B cell (primary cell): ENCODE measurements at regions not wholly inside any gene's neighbourhood (a gene's known extent, or its start where the extent isn't known, plus 50 kb on each side); places are given as distances from the start of the nearest gene placed in this dataset.

Source experiments
- ATAC-seq: fragments of 200-7000 bp; cut with Tn5 transposase; one replicate; pipeline ENCODE4 v1.10.0; 2021; ENCODE audit warnings: low read depth, mild to moderate bottlenecking, moderate number of reproducible peaks, moderate library complexity
- CTCF ChIA-PET: fragments of 350-600 bp; sonication (Branson Sonifier 250); formaldehyde crosslinking; loops from one replicate; lab custom pipeline; 2021; ENCODE audit warnings: antibody characterized with exemption, inconsistent platforms; lab: Charles Lee
- POLR2A ChIA-PET: fragments of 350-600 bp; sonication (Branson Sonifier 250); formaldehyde crosslinking; loops from one replicate; lab custom pipeline; 2021; ENCODE audit warnings: antibody characterized with exemption; lab: Charles Lee
- DNase-seq: peaks from one replicate; pipeline ENCODE4 v3.0.0; 2013
- H2AFZ ChIP-seq: 2 replicates; pipeline ENCODE4 v1.6.1; 2012; ENCODE audit warnings: mild to moderate bottlenecking, low read depth, low read length; ENCODE audit not compliant: insufficient read depth, poor library complexity, severe bottlenecking
- H3K27ac ChIP-seq, 2 donors: 1 replicate in 1 of 2; 2 replicates in 1 of 2; pipeline ENCODE4 v1.5.1; 2012 to 2013; ENCODE audit warnings: low read length in 2 of 2, mild to moderate bottlenecking in 2 of 2, moderate library complexity in 1 of 2
- H3K27me3 ChIP-seq, 4 experiments: fragments of 200-600 bp in 1 of 4; sonication (generic) in 1 of 4; replicated peaks in 1 of 4; 1 replicate in 2 of 4; 2 replicates in 2 of 4; pipeline versions ENCODE4 v1.6.1 to v1.7.0; 2013 to 2016; ENCODE audit warnings: low read length in 3 of 4, mild to moderate bottlenecking in 2 of 4, mixed read lengths in 1 of 4, moderate library complexity in 1 of 4; ENCODE audit not compliant: insufficient read depth in 4 of 4, control insufficient read depth in 3 of 4; ENCODE audit errors: control extremely low read depth in 1 of 4
- H3K36me3 ChIP-seq, 2 experiments: replicated peaks in 1 of 2; 1 replicate in 1 of 2; 2 replicates in 1 of 2; pipeline versions ENCODE4 v1.6.1 to v1.7.1; 2013; ENCODE audit warnings: low read length in 1 of 2; ENCODE audit not compliant: insufficient read depth in 2 of 2, control insufficient read depth in 1 of 2; ENCODE audit errors: control extremely low read depth in 1 of 2, extremely low read depth in 1 of 2
- H3K4me1 ChIP-seq, 2 donors: fragments of 200-600 bp in 1 of 2; sonication (generic) in 1 of 2; 1 replicate in 1 of 2; 2 replicates in 1 of 2; pipeline versions ENCODE4 v1.5.1 to v1.6.1; 2013 to 2017; ENCODE audit warnings: low read length in 2 of 2; ENCODE audit not compliant: control insufficient read depth in 2 of 2, insufficient read depth in 2 of 2
- H3K4me2 ChIP-seq: replicated peaks from 2 replicates; pipeline ENCODE3; 2012; ENCODE audit warnings: mild to moderate bottlenecking, low read depth, low read length; ENCODE audit not compliant: poor library complexity, severe bottlenecking
- H3K4me3 ChIP-seq, 5 experiments: fragments of 200-600 bp in 1 of 5; sonication (generic) in 1 of 5; 1 replicate in 3 of 5; 2 replicates in 2 of 5; pipeline versions ENCODE4 v1.5.1 to v1.7.0; 2011 to 2016; ENCODE audit warnings: low read length in 4 of 5, mild to moderate bottlenecking in 4 of 5, low read depth in 2 of 5, control low read depth in 1 of 5, moderate library complexity in 1 of 5; ENCODE audit not compliant: insufficient read depth in 1 of 5; ENCODE audit errors: control extremely low read depth in 1 of 5, extremely low read depth in 1 of 5
- H3K79me2 ChIP-seq: fragments of 200-600 bp; sonication (generic); one replicate; pipeline ENCODE4 v1.6.0; 2016; ENCODE audit warnings: low read length; ENCODE audit not compliant: control insufficient read depth, insufficient read depth
- H3K9ac ChIP-seq: fragments of 200-600 bp; sonication (generic); 2 replicates; pipeline ENCODE4 v1.6.1; 2017; ENCODE audit warnings: mild to moderate bottlenecking, low read length, moderate library complexity
- H3K9me3 ChIP-seq, 3 donors: one replicate each; pipeline versions ENCODE4 v1.6.1 to v1.7.1; 2013; ENCODE audit warnings: low read length in 2 of 3; ENCODE audit not compliant: control insufficient read depth in 2 of 3, insufficient read depth in 1 of 3; ENCODE audit errors: control extremely low read depth in 1 of 3
- H4K20me1 ChIP-seq: 2 replicates; pipeline ENCODE4 v1.6.0; 2012; ENCODE audit warnings: mild to moderate bottlenecking, low read length; ENCODE audit not compliant: insufficient read depth, control insufficient read depth, poor library complexity, severe bottlenecking
- H3K27ac Mint-ChIP-seq: one replicate; pipeline ENCODE4 v1.8.0; 2021; ENCODE audit warnings: mixed read lengths
- H3K27me3 Mint-ChIP-seq: one replicate; pipeline ENCODE4 v1.8.0; 2021; ENCODE audit warnings: mixed read lengths
- H3K4me1 Mint-ChIP-seq: one replicate; pipeline ENCODE4 v1.8.0; 2021; ENCODE audit warnings: mixed read lengths
- H3K4me3 Mint-ChIP-seq: one replicate; pipeline ENCODE4 v1.8.0; 2021; ENCODE audit warnings: mixed read lengths
- H3K9me3 Mint-ChIP-seq: one replicate; pipeline ENCODE4 v1.8.0; 2022; ENCODE audit warnings: mixed read lengths; ENCODE audit not compliant: insufficient read depth
- EZH2 ChIP-seq: IDR thresholded peaks from 2 replicates; pipeline ENCODE4 v1.6.1; 2012; ENCODE audit warnings: borderline replicate concordance, low read depth, mild to moderate bottlenecking, moderate library complexity, low read length; ENCODE audit not compliant: insufficient read depth, poor library complexity, severe bottlenecking
- WGBS: methylation state at CpG from one replicate; pipeline ENCODE4 v1.1.5; 2013; ENCODE audit warnings: missing lambda C conversion rate; ENCODE audit not compliant: insufficient coverage; 5-methylcytosine and 5-hydroxymethylcytosine counted together
- intact Hi-C: fragments of 100-400 bp; cut with micrococcal nuclease; formaldehyde crosslinking; loops from one replicate; pipeline ENCODE4 v1.10.0; 2022
- TF ChIP-seq, protein P1 (sequence below): fragments of 200-600 bp; IDR thresholded peaks from one replicate; pipeline ENCODE4 v1.8.0; 2022; ENCODE audit warnings: antibody characterized with exemption, mild to moderate bottlenecking

DNA sequence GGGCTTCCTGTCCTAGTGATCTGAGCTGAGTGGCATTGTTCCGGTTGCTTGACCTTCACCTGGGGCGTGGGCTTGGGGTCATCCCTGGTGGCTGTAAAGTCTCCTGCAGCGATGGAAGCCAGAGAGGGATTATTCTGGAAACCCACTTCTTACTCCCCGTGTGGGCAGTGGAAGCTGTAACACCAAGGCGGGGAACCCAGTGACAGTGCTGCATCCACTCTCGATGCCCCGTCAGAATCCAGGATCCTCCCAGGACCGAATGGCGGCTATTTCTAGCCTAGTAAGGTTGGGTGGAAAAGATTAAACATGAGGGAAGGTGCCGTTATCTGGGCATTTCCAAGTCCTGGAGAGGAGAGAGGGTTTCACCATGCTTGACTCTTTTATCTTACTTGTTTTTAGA is 280.6 kb downstream of the ZNF536 start:
- no peak overlapping the region for H3K27ac Mint-ChIP-seq
- H3K27me3 ChIP-seq: peaks cover 0 to 2% (median 0%) of the 10 kb centered on the region in 4 experiments
- H3K27me3 Mint-ChIP-seq: peaks cover 7% of the 10 kb centered on the region

DNA sequence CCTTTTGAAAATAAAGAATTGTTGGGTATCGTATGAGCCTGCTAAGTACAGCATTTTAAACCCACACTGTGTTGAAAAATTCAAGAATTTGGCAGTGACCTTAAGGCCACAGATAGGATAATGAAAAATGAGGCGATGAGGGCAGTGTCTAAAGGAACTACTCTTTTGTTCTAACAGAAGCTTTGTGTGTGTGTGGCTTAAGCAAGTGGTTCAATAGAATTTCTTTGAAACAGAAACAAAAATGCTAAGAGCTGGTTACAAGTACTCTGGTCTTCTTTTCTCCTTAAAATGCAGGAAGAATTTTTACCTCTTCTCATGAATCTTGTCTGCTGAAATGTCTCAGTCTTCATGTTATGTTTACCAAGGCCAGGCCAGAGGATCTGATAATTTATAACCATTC is 279.5 kb downstream of the ZNF536 start:
- no peak for TF ChIP-seq EZH2
- DNase-seq: no peak
- peaks cover 7% of the 10 kb centered on the region for H3K27me3 Mint-ChIP-seq
- Histone ChIP-seq H4K20me1 (no peaks in the 10 kb centered on the region), H3K27me3 (peaks cover 0 to 2% (median 0%) of the 10 kb centered on the region in 4 experiments), H3K4me3 (no peak overlapping the region), H3K79me2 (no peaks in the 10 kb centered on the region), H3K9ac (no peak overlapping the region), H3K9me3 (peaks cover 0 to 2% (median 0%) of the 10 kb centered on the region in 3 donors), H2AFZ (no peak overlapping the region), H3K4me2 (no peak overlapping the region), H3K27ac (no peak overlapping the region), H3K36me3 (no peaks in the 10 kb centered on the region), H3K4me1 (no peaks in the 10 kb centered on the region)
- ChIA-PET CTCF (no interaction called here), POLR2A (no interaction called here)
- no peaks in the 10 kb centered on the region for H3K9me3 Mint-ChIP-seq
- no peak overlapping the region for H3K4me3 Mint-ChIP-seq
- ATAC-seq: no peak
- no peak overlapping the region for H3K27ac Mint-ChIP-seq
- 100% methylated on average over 1 of the region's 2 CpGs for WGBS
- no peaks in the 10 kb centered on the region for H3K4me1 Mint-ChIP-seq
- intact Hi-C loops: loop anchor here (5.0 kb wide), 1 partner anchor 919 kb away; no protein-coding TSS in a partner anchor

More for the DNA sequence above, 280.6 kb downstream of the ZNF536 start:
- intact Hi-C loops: loop anchor here (5.0 kb wide), 1 partner anchor 920 kb away; no protein-coding TSS in a partner anchor
- Mint-ChIP-seq H3K9me3 (no peaks in the 10 kb centered on the region), H3K4me3 (no peak overlapping the region), H3K4me1 (no peaks in the 10 kb centered on the region)
- ChIA-PET POLR2A (no interaction called here), CTCF (interaction anchor here (0.9 kb wide), 1 partner anchor 17 kb away, joined by 3 read pairs; no protein-coding TSS in a partner anchor)
- peaks cover 0 to 2% (median 0%) of the 10 kb centered on the region in 3 donors for H3K9me3 ChIP-seq
- H3K79me2 ChIP-seq: no peaks in the 10 kb centered on the region
- H3K27ac ChIP-seq: no peak overlapping the region
- WGBS: 99% methylated on average over 7 of the region's 10 CpGs
- DNase-seq (no peak), ATAC-seq (no peak)
- TF ChIP-seq EZH2: no peak
- TF ChIP-seq, protein P1, sequence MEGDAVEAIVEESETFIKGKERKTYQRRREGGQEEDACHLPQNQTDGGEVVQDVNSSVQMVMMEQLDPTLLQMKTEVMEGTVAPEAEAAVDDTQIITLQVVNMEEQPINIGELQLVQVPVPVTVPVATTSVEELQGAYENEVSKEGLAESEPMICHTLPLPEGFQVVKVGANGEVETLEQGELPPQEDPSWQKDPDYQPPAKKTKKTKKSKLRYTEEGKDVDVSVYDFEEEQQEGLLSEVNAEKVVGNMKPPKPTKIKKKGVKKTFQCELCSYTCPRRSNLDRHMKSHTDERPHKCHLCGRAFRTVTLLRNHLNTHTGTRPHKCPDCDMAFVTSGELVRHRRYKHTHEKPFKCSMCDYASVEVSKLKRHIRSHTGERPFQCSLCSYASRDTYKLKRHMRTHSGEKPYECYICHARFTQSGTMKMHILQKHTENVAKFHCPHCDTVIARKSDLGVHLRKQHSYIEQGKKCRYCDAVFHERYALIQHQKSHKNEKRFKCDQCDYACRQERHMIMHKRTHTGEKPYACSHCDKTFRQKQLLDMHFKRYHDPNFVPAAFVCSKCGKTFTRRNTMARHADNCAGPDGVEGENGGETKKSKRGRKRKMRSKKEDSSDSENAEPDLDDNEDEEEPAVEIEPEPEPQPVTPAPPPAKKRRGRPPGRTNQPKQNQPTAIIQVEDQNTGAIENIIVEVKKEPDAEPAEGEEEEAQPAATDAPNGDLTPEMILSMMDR: no peak
- no peak overlapping the region for H3K4me2 ChIP-seq
- no peak overlapping the region for H3K9ac ChIP-seq
- H3K36me3 ChIP-seq: no peaks in the 10 kb centered on the region
- no peaks in the 10 kb centered on the region for H4K20me1 ChIP-seq
- H2AFZ ChIP-seq: no peak overlapping the region
- H3K4me3 ChIP-seq: no peak overlapping the region
- no peaks in the 10 kb centered on the region for H3K4me1 ChIP-seq
